H1 (cell line): ENCODE measurements at regions not wholly inside any gene's neighbourhood (a gene's known extent, or its start where the extent isn't known, plus 50 kb on each side); places are given as distances from the start of the nearest gene placed in this dataset.

Experiments used
- CTCF ChIA-PET: fragments of 300-600 bp; sonication (Branson Sonifier 250); formaldehyde crosslinking; loops from one replicate; lab custom pipeline; 2021; ENCODE audit not compliant: partially characterized antibody; lab: Charles Lee
- POLR2A ChIA-PET: fragments of 300-600 bp; sonication (Branson Sonifier 250); formaldehyde crosslinking; loops from one replicate; lab custom pipeline; 2021; ENCODE audit warnings: inconsistent platforms; ENCODE audit not compliant: partially characterized antibody; lab: Charles Lee
- DNase-seq, 2 experiments: peaks; one replicate each; pipeline versions ENCODE4 v3.0.0 to v3.0.0-alpha.2; 2010 to 2022; ENCODE audit warnings: low spot score in 2 of 2, low read depth in 1 of 2, mixed read lengths in 1 of 2
- FAIRE-seq: peaks from 2 replicates; lab custom pipeline; 2011; peaks lifted over from hg19 to GRCh38; lab: Jason Lieb, UNC
- H2AFZ ChIP-seq: 2 replicates; pipeline ENCODE4 v1.8.1; 2012; ENCODE audit warnings: low read length, inconsistent platforms
- H2AK5ac ChIP-seq: 2 replicates; pipeline ENCODE4 v1.6.1; 2013; ENCODE audit warnings: low read depth, low read length
- H2BK120ac ChIP-seq: replicated peaks from 2 replicates; pipeline ENCODE3; 2013; ENCODE audit warnings: low read depth, low read length, inconsistent platforms
- H2BK12ac ChIP-seq: 2 replicates; pipeline ENCODE4 v1.6.1; 2013; ENCODE audit warnings: low read depth, low read length
- H2BK15ac ChIP-seq: 2 replicates; pipeline ENCODE4 v1.6.1; 2013; ENCODE audit warnings: low read length
- H2BK20ac ChIP-seq: 2 replicates; pipeline ENCODE4 v1.6.1; 2013; ENCODE audit warnings: low read length
- H2BK5ac ChIP-seq: 2 replicates; pipeline ENCODE4 v1.6.1; 2013; ENCODE audit warnings: low read depth, low read length
- H3K14ac ChIP-seq: 2 replicates; pipeline ENCODE4 v1.6.1; 2013; ENCODE audit warnings: inconsistent platforms; ENCODE audit not compliant: insufficient read length
- H3K18ac ChIP-seq: 2 replicates; pipeline ENCODE4 v1.6.1; 2013; ENCODE audit warnings: low read length; ENCODE audit errors: extremely low read depth
- H3K23ac ChIP-seq: 2 replicates; pipeline ENCODE4 v1.6.1; 2013; ENCODE audit warnings: inconsistent platforms; ENCODE audit not compliant: insufficient read length
- H3K23me2 ChIP-seq: 2 replicates; pipeline ENCODE4 v1.6.1; 2013; ENCODE audit warnings: low read depth, low read length
- H3K27ac ChIP-seq: 2 replicates; pipeline ENCODE4 v1.6.1; 2011; ENCODE audit warnings: low read depth, low read length, inconsistent platforms
- H3K27me3 ChIP-seq, 4 experiments: replicated peaks in 1 of 4; 1 replicate in 1 of 4; 2 replicates in 3 of 4; pipeline versions ENCODE4 v1.6.1 to v1.8.1; 2011 to 2013; ENCODE audit warnings: low read length in 3 of 4, mild to moderate bottlenecking in 3 of 4, inconsistent platforms in 2 of 4, mixed read lengths in 2 of 4, moderate library complexity in 1 of 4; ENCODE audit not compliant: control insufficient read depth in 3 of 4, insufficient read depth in 3 of 4; ENCODE audit errors: extremely low read depth in 1 of 4
- H3K36me3 ChIP-seq, 4 experiments: 2 replicates each; pipeline versions ENCODE4 v1.6.1 to v1.8.1; 2011 to 2013; ENCODE audit warnings: mild to moderate bottlenecking in 4 of 4, low read length in 3 of 4, moderate library complexity in 2 of 4, control low read depth in 1 of 4, inconsistent platforms in 1 of 4; ENCODE audit not compliant: insufficient read depth in 4 of 4, control insufficient read depth in 2 of 4
- H3K4ac ChIP-seq: replicated peaks from 2 replicates; pipeline ENCODE3; 2013; ENCODE audit warnings: low read length, low read depth, mixed read lengths, inconsistent platforms; ENCODE audit not compliant: insufficient read length
- H3K4me1 ChIP-seq, 4 experiments: replicated peaks in 1 of 4; 1 replicate in 1 of 4; 2 replicates in 3 of 4; pipeline versions ENCODE4 v1.6.1 to v1.8.1; 2011 to 2013; ENCODE audit warnings: low read length in 3 of 4, inconsistent platforms in 2 of 4, mixed read lengths in 1 of 4; ENCODE audit not compliant: insufficient read depth in 4 of 4, control insufficient read depth in 3 of 4
- H3K4me2 ChIP-seq, 2 experiments: 2 replicates each; pipeline versions ENCODE4 v1.6.1 to v1.8.1; 2011 to 2013; ENCODE audit warnings: low read depth in 2 of 2, low read length in 2 of 2, control low read depth in 1 of 2, inconsistent platforms in 1 of 2, mild to moderate bottlenecking in 1 of 2; ENCODE audit not compliant: insufficient read depth in 1 of 2
- H3K4me3 ChIP-seq, 4 experiments: fragments of 200-600, 300-600 bp in 1 of 4; sonication (generic), shearing (Covaris generic), sonication (Bioruptor Twin) in 1 of 4; 2 replicates each; pipeline versions ENCODE4 v1.5.1 to v1.8.1; 2011 to 2016; ENCODE audit warnings: low read length in 4 of 4, low read depth in 3 of 4, control low read depth in 2 of 4, inconsistent platforms in 2 of 4, mild to moderate bottlenecking in 2 of 4, mixed read lengths in 1 of 4, moderate library complexity in 1 of 4; ENCODE audit not compliant: insufficient read depth in 2 of 4; ENCODE audit errors: extremely low read depth in 1 of 4
- H3K56ac ChIP-seq: replicated peaks from 2 replicates; pipeline ENCODE3; 2013; ENCODE audit warnings: low read depth, mild to moderate bottlenecking, mixed read lengths, low read length, inconsistent platforms; ENCODE audit not compliant: insufficient read length
- H3K79me1 ChIP-seq: 2 replicates; pipeline ENCODE4 v1.6.1; 2013; ENCODE audit warnings: low read depth, low read length, control low read depth
- H3K79me2 ChIP-seq, 2 experiments: 2 replicates each; pipeline versions ENCODE4 v1.6.1 to v1.8.1; 2012 to 2013; ENCODE audit warnings: low read length in 2 of 2, mild to moderate bottlenecking in 2 of 2, inconsistent platforms in 1 of 2; ENCODE audit not compliant: insufficient read depth in 2 of 2, control insufficient read depth in 1 of 2
- H3K9ac ChIP-seq, 4 experiments: replicated peaks in 1 of 4; 1 replicate in 1 of 4; 2 replicates in 3 of 4; pipeline versions ENCODE4 v1.6.1 to v1.8.1; 2011 to 2013; ENCODE audit warnings: low read depth in 3 of 4, low read length in 3 of 4, control low read depth in 2 of 4, mild to moderate bottlenecking in 2 of 4, moderate library complexity in 2 of 4, inconsistent platforms in 1 of 4; ENCODE audit errors: extremely low read depth in 1 of 4
- H3K9me3 ChIP-seq, 2 experiments: 2 replicates each; pipeline versions ENCODE4 v1.6.1 to v1.8.1; 2012 to 2013; ENCODE audit warnings: mild to moderate bottlenecking in 2 of 2, moderate library complexity in 2 of 2, control low read depth in 1 of 2, inconsistent platforms in 1 of 2, low read depth in 1 of 2, low read length in 1 of 2, mixed read lengths in 1 of 2; ENCODE audit not compliant: insufficient read depth in 2 of 2
- H4K20me1 ChIP-seq, 2 experiments: replicated peaks in 1 of 2; 2 replicates each; pipeline versions ENCODE3 to v1.8.1; 2011 to 2013; ENCODE audit warnings: inconsistent platforms in 2 of 2, low read length in 2 of 2, mild to moderate bottlenecking in 1 of 2; ENCODE audit not compliant: insufficient read depth in 2 of 2, control insufficient read depth in 1 of 2
- H4K5ac ChIP-seq: 2 replicates; pipeline ENCODE4 v1.6.1; 2013; ENCODE audit warnings: low read length, low read depth, mixed read lengths, inconsistent platforms; ENCODE audit not compliant: insufficient read length
- H4K8ac ChIP-seq: 2 replicates; pipeline ENCODE4 v1.8.0; 2013; ENCODE audit warnings: mild to moderate bottlenecking, moderate library complexity, low read length, inconsistent platforms; ENCODE audit not compliant: insufficient read depth; ENCODE audit errors: extremely low read depth
- H4K91ac ChIP-seq: replicated peaks from 2 replicates; pipeline ENCODE3; 2013; ENCODE audit warnings: low read length, mixed read lengths, inconsistent platforms; ENCODE audit not compliant: insufficient read length
- BCL11A ChIP-seq, 2 experiments: IDR thresholded peaks; one replicate each; pipeline ENCODE4 v1.6.1; 2011; ENCODE audit warnings: low read depth in 2 of 2, low read length in 2 of 2, mild to moderate bottlenecking in 2 of 2
- CHD2 ChIP-seq: IDR thresholded peaks from 2 replicates; pipeline ENCODE4 v1.6.1; 2012; ENCODE audit warnings: low read length, improper control_type of control experiment
- FOSL1 ChIP-seq: IDR thresholded peaks from 2 replicates; pipeline ENCODE4 v1.6.1; 2011; ENCODE audit warnings: mild to moderate bottlenecking, low read depth, low read length, moderate library complexity; ENCODE audit not compliant: insufficient read depth
- HDAC6 ChIP-seq: IDR thresholded peaks from one replicate; pipeline ENCODE4 v1.7.1; 2012; ENCODE audit warnings: low read depth, mild to moderate bottlenecking, inconsistent platforms, low read length, moderate library complexity
- JUND ChIP-seq: IDR thresholded peaks from 2 replicates; pipeline ENCODE4 v1.6.1; 2011; ENCODE audit warnings: mild to moderate bottlenecking, improper control_type of control experiment, low read length
- RAD21 ChIP-seq, 2 experiments: IDR thresholded peaks in 1 of 2; conservative IDR thresholded peaks in 1 of 2; 2 replicates each; pipeline ENCODE4 v1.6.1; 2011; ENCODE audit warnings: low read depth in 2 of 2, low read length in 2 of 2, improper control_type of control experiment in 1 of 2, inconsistent platforms in 1 of 2, mild to moderate bottlenecking in 1 of 2, moderate library complexity in 1 of 2
- RXRA ChIP-seq: IDR thresholded peaks from 2 replicates; pipeline ENCODE4 v1.6.1; 2011; ENCODE audit warnings: low read depth, mild to moderate bottlenecking, low read length, moderate library complexity; ENCODE audit not compliant: insufficient read depth
- SUZ12 ChIP-seq: fragments of 200-600 bp; sonication (generic); IDR thresholded peaks from 2 replicates; pipeline ENCODE4 v1.6.1; 2012; ENCODE audit warnings: mild to moderate bottlenecking, inconsistent platforms, low read length, moderate library complexity, mixed read lengths
- TAF1 ChIP-seq: IDR thresholded peaks from 2 replicates; pipeline ENCODE4 v1.6.1; 2011; ENCODE audit warnings: mild to moderate bottlenecking, low read depth, low read length
- ZNF274 ChIP-seq: IDR thresholded peaks from 2 replicates; pipeline ENCODE4 v1.7.0; 2012; ENCODE audit warnings: low read length, borderline replicate concordance; ENCODE audit errors: extremely low read depth
- WGBS, 2 experiments: shearing (Covaris generic) in 1 of 2; methylation state at CpG; one replicate each; pipeline versions ENCODE4 v1.1.6 to v1.1.7; 2013 to 2015; ENCODE audit warnings: low lambda C conversion rate in 2 of 2, mixed read lengths in 2 of 2, inconsistent platforms in 1 of 2, low coverage in 1 of 2, missing lambda C conversion rate in 1 of 2; ENCODE audit not compliant: insufficient replicate concordance in 2 of 2, insufficient coverage in 1 of 2, insufficient read length in 1 of 2; ENCODE audit errors: extremely low coverage in 1 of 2, missing lambda C conversion rate in 1 of 2; 5-methylcytosine and 5-hydroxymethylcytosine counted together
- TF ChIP-seq, protein P1 (sequence below): IDR thresholded peaks from 2 replicates; pipeline ENCODE4 v1.6.1; 2011; ENCODE audit warnings: low read length, improper control_type of control experiment

DNA sequence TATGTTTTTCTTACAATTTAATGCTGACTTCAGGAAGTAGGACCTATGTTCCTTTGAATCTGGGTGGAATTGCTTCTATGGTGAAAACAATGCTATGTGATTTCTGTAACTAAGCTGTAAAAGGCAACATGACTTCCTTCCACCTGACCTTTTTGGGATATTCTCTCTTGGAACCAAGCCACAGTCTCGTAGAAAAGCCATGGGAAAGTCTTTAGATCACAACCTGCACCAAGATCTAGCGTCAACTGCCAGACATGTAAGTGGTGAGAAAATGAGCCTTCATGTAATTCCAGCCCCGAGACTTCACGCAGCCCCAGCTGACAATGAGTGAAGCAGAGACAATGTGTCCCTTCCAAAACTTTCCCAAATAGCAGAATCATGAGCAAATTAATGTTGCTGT, 297.0 kb upstream of the DCAF8L1 start:
- no peaks in the 10 kb centered on the region for H4K20me1 ChIP-seq
- ChIA-PET POLR2A (no interaction called here), CTCF (no interaction called here)
- no peaks in the 10 kb centered on the region for H3K79me1 ChIP-seq
- H2BK5ac ChIP-seq: no peak overlapping the region
- H3K4me3 ChIP-seq: no peak overlapping the region
- H4K8ac ChIP-seq: no peak overlapping the region
- H2BK12ac ChIP-seq: no peak overlapping the region
- H4K91ac ChIP-seq: no peak overlapping the region
- no peak overlapping the region for H4K5ac ChIP-seq
- H3K4me1 ChIP-seq: no peaks in the 10 kb centered on the region
- no peak overlapping the region for H3K4me2 ChIP-seq
- WGBS, 2 experiments: 97% methylated on average over 4 of the region's 4 CpGs; no CpG with 5 or more reads in 1 of the 2 experiments
- no peak overlapping the region for H2BK120ac ChIP-seq
- H3K23me2 ChIP-seq: no peaks in the 10 kb centered on the region
- no peak overlapping the region for H2BK15ac ChIP-seq
- no peak overlapping the region for H2AK5ac ChIP-seq
- no peaks in the 10 kb centered on the region for H3K9me3 ChIP-seq
- H2BK20ac ChIP-seq: no peak overlapping the region
- no peak overlapping the region for H3K27ac ChIP-seq
- no peaks in the 10 kb centered on the region for H3K36me3 ChIP-seq
- H3K4ac ChIP-seq: no peak overlapping the region
- no peak overlapping the region for H3K14ac ChIP-seq
- H3K27me3 ChIP-seq: no peaks in the 10 kb centered on the region
- H2AFZ ChIP-seq: no peak overlapping the region
- H3K79me2 ChIP-seq: no peaks in the 10 kb centered on the region
- DNase-seq: no peak
- H3K23ac ChIP-seq: no peak overlapping the region
- no peak overlapping the region for H3K9ac ChIP-seq
- no peak for FAIRE-seq
- no peak overlapping the region for H3K56ac ChIP-seq
- H3K18ac ChIP-seq: no peak overlapping the region
- no peak for TF ChIP-seq RXRA
- TF ChIP-seq RAD21 (IDR thresholded peaks at IDR 0.05 in 1 of 2, conservative IDR thresholded peaks at IDR 0.05 in 1 of 2; ENCODE audit: low read depth in 2 of 2, low read length in 2 of 2): no peak
- TF ChIP-seq TAF1: no peak
- no peak for TF ChIP-seq SUZ12
- TF ChIP-seq JUND: no peak
- TF ChIP-seq, protein P1, sequence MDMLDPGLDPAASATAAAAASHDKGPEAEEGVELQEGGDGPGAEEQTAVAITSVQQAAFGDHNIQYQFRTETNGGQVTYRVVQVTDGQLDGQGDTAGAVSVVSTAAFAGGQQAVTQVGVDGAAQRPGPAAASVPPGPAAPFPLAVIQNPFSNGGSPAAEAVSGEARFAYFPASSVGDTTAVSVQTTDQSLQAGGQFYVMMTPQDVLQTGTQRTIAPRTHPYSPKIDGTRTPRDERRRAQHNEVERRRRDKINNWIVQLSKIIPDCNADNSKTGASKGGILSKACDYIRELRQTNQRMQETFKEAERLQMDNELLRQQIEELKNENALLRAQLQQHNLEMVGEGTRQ: no peak
- no peak for TF ChIP-seq FOSL1
- TF ChIP-seq HDAC6: no peak
- TF ChIP-seq CHD2: no peak
- TF ChIP-seq ZNF274: no peak
- TF ChIP-seq BCL11A (IDR thresholded peaks at IDR 0.05; ENCODE audit: low read depth in 2 of 2, low read length in 2 of 2): no peak
